GM12878 (cell line): ENCODE measurements at regions not wholly inside any gene's neighbourhood (a gene's known extent, or its start where the extent isn't known, plus 50 kb on each side); places are given as distances from the start of the nearest gene placed in this dataset.

Experiments used
- ATF3 ChIP-seq: IDR thresholded peaks from 2 replicates; pipeline ENCODE4 v1.6.1; 2011; ENCODE audit warnings: low read depth, mild to moderate bottlenecking, low read length, moderate library complexity, borderline replicate concordance; ENCODE audit errors: extremely low read depth
- BRCA1 ChIP-seq: IDR thresholded peaks from 2 replicates; pipeline ENCODE4 v1.6.1; 2011; ENCODE audit warnings: low read depth, low read length, improper control_type of control experiment
- CEBPZ ChIP-seq: fragments of 150-350 bp; IDR thresholded peaks from 2 replicates; pipeline ENCODE4 v1.6.1; 2016; ENCODE audit warnings: low read depth, low read length
- EZH2 ChIP-seq: IDR thresholded peaks from 2 replicates; pipeline ENCODE4 v1.6.1; 2012; ENCODE audit warnings: low read depth, mild to moderate bottlenecking, control low read depth, inconsistent platforms, low read length, borderline replicate concordance; ENCODE audit not compliant: control insufficient read depth
- IKZF2 ChIP-seq, 2 experiments: fragments of 450-650 bp; IDR thresholded peaks; 2 replicates each; pipeline ENCODE4 v1.6.1; 2017; ENCODE audit warnings: mild to moderate bottlenecking in 2 of 2, moderate library complexity in 2 of 2
- IRF5 ChIP-seq: fragments of 450-650 bp; IDR thresholded peaks from 2 replicates; pipeline ENCODE4 v1.6.1; 2017; ENCODE audit warnings: borderline replicate concordance
- NBN ChIP-seq: fragments of 450-650 bp; IDR thresholded peaks from 2 replicates; pipeline ENCODE4 v1.6.1; 2016
- NFIC ChIP-seq: IDR thresholded peaks from 2 replicates; pipeline ENCODE4 v1.6.1; 2012; ENCODE audit warnings: low read depth, mild to moderate bottlenecking, inconsistent platforms, low read length, moderate library complexity
- NRF1 ChIP-seq: conservative IDR thresholded peaks from 2 replicates; pipeline ENCODE4 v1.6.1; 2011; ENCODE audit warnings: mild to moderate bottlenecking, low read depth, low read length, improper control_type of control experiment
- POLR2AphosphoS5 ChIP-seq: IDR thresholded peaks from 2 replicates; pipeline ENCODE4 v1.6.1; 2011; ENCODE audit warnings: mild to moderate bottlenecking, low read length, inconsistent platforms
- SMARCA5 ChIP-seq: fragments of 450-650 bp; IDR thresholded peaks from 2 replicates; pipeline ENCODE4 v1.6.1; 2017; ENCODE audit warnings: mild to moderate bottlenecking
- STAT1 ChIP-seq: fragments of 450-650 bp; conservative IDR thresholded peaks from 2 replicates; pipeline ENCODE4 v1.6.1; 2014; ENCODE audit warnings: antibody characterized with exemption, mild to moderate bottlenecking
- SUPT20H ChIP-seq: IDR thresholded peaks from 2 replicates; pipeline ENCODE4 v1.6.1; 2011; ENCODE audit warnings: low read depth, mild to moderate bottlenecking, low read length, moderate library complexity, borderline replicate concordance; ENCODE audit not compliant: control insufficient read depth
- SUZ12 ChIP-seq: fragments of 200-600 bp; sonication (generic); IDR thresholded peaks from one replicate; pipeline ENCODE4 v1.6.1; 2018; ENCODE audit warnings: antibody characterized with exemption, mild to moderate bottlenecking; ENCODE audit not compliant: unreplicated experiment
- TCF3 ChIP-seq: IDR thresholded peaks from 2 replicates; pipeline ENCODE4 v1.6.1; 2012; ENCODE audit warnings: low read depth, mild to moderate bottlenecking, low read length, borderline replicate concordance; ENCODE audit not compliant: insufficient read depth
- TCF7 ChIP-seq: IDR thresholded peaks from 2 replicates; pipeline ENCODE4 v1.6.1; 2014; ENCODE audit warnings: antibody characterized with exemption, borderline replicate concordance
- WRNIP1 ChIP-seq: IDR thresholded peaks from 2 replicates; pipeline ENCODE4 v1.6.1; 2011; ENCODE audit warnings: low read depth, low read length, improper control_type of control experiment, borderline replicate concordance
- ZNF622 ChIP-seq: fragments of 450-650 bp; IDR thresholded peaks from 2 replicates; pipeline ENCODE4 v1.6.1; 2017; ENCODE audit warnings: mild to moderate bottlenecking, inconsistent platforms
- TF ChIP-seq, protein P1 (sequence below): fragments of 450-650 bp; conservative IDR thresholded peaks from 2 replicates; pipeline ENCODE4 v1.6.1; 2017; ENCODE audit warnings: mild to moderate bottlenecking, moderate library complexity
- TF ChIP-seq, protein P2 (sequence below): fragments of 450-650 bp; formaldehyde crosslinking; IDR thresholded peaks from 2 replicates; pipeline ENCODE4 v1.5.0; 2022; ENCODE audit warnings: mild to moderate bottlenecking, missing genetic modification characterization

DNA sequence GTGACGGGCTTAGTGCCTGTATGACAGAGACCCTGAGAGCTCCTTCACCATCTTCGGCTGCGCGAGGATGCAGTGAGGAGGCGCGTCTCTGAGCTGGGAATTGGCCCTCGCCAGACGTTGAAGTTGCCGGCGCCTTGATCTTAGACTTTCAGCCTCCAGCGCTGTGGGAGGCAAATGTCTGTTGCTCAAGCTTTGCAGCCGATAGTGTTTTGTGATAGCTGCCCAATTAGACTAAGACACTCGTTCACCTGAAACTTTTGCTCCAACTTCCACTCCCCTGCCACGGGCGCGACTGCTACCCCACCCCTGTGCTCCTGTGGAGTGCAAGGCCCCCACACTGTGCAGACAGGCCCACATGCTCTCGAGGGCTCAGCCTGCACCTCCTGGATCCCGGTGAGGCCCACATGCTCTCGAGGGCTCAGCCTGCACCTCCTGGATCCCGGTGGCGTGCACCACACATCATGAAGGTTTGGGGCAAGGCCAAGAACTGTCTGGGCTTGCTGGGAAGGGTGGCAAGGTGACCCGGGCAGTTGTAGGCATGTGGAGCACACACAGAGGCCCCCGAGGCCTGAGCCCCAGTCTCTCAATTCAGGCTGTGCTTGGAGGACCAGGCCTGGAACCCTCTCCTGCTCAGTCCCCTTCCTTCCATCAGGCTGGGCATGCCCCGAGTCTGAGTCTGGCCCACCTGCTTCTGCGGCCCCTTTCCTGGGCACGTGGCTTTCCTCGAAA, 324.6 kb downstream of the TMEM121 start (continued):
- TF ChIP-seq, protein P1, sequence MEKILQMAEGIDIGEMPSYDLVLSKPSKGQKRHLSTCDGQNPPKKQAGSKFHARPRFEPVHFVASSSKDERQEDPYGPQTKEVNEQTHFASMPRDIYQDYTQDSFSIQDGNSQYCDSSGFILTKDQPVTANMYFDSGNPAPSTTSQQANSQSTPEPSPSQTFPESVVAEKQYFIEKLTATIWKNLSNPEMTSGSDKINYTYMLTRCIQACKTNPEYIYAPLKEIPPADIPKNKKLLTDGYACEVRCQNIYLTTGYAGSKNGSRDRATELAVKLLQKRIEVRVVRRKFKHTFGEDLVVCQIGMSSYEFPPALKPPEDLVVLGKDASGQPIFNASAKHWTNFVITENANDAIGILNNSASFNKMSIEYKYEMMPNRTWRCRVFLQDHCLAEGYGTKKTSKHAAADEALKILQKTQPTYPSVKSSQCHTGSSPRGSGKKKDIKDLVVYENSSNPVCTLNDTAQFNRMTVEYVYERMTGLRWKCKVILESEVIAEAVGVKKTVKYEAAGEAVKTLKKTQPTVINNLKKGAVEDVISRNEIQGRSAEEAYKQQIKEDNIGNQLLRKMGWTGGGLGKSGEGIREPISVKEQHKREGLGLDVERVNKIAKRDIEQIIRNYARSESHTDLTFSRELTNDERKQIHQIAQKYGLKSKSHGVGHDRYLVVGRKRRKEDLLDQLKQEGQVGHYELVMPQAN = no peak
- TF ChIP-seq NFIC (no peak), IRF5 (no peak), ZNF622 (no peak), SUZ12 (no peak), BRCA1 (no peak), POLR2AphosphoS5 (peak; percentile 6; the same call in 1 of the 2 replicates), NBN (0 out of 2 replicates have a peak, but pooled peaks have one; percentile 24), SMARCA5 (no peak), IKZF2 (IDR thresholded peaks at IDR 0.05) (no peak), STAT1 (no peak), ATF3 (no peak), EZH2 (no peak), TCF3 (no peak), WRNIP1 (no peak), NRF1 (no peak), SUPT20H (no peak), TCF7 (no peak), CEBPZ (no peak)
- TF ChIP-seq, protein P2, sequence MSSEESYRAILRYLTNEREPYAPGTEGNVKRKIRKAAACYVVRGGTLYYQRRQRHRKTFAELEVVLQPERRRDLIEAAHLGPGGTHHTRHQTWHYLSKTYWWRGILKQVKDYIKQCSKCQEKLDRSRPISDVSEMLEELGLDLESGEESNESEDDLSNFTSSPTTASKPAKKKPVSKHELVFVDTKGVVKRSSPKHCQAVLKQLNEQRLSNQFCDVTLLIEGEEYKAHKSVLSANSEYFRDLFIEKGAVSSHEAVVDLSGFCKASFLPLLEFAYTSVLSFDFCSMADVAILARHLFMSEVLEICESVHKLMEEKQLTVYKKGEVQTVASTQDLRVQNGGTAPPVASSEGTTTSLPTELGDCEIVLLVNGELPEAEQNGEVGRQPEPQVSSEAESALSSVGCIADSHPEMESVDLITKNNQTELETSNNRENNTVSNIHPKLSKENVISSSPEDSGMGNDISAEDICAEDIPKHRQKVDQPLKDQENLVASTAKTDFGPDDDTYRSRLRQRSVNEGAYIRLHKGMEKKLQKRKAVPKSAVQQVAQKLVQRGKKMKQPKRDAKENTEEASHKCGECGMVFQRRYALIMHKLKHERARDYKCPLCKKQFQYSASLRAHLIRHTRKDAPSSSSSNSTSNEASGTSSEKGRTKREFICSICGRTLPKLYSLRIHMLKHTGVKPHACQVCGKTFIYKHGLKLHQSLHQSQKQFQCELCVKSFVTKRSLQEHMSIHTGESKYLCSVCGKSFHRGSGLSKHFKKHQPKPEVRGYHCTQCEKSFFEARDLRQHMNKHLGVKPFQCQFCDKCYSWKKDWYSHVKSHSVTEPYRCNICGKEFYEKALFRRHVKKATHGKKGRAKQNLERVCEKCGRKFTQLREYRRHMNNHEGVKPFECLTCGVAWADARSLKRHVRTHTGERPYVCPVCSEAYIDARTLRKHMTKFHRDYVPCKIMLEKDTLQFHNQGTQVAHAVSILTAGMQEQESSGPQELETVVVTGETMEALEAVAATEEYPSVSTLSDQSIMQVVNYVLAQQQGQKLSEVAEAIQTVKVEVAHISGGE = peak; percentile 70
